Stimulated activated CD8-positive, alpha-beta memory T cell treated with anti-CD3 and anti-CD28 coated beads, Interleukin-7, amount 100 ng/mL, for 1 hour (primary cell): ENCODE measurements at regions not wholly inside any gene's neighbourhood (a gene's known extent, or its start where the extent isn't known, plus 50 kb on each side); places are given as distances from the start of the nearest gene placed in this dataset.

Source experiments
- DNase-seq, 2 donors: peaks; one replicate each; pipeline ENCODE4 v3.0.0-alpha.2; 2020; ENCODE audit warnings: low read depth in 2 of 2

DNA sequence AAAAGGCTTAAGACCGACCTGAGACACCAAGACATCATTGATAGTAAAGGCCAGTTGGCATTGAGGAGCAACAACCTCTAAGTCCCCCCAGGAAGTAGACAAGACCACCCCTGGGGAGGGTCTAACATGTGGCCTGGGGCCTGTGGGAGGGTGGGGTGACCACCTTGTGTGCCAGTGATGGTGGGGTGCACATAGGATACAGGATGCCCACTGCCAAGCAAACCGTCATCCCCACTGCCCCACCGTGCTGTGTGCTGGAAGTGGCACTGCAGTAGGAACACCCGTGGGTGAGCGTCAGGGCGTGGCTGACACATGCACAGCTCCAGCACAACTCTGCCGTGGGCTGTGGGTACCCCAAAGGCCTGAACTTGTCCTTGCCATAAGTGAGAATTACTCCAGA is 84.3 kb upstream of the LGALSL start:
- no peak for DNase-seq

- DNase-seq = no peak
Observed at GRCh38 chr2:64371727-64372126, 82.2 kb upstream of the LGALSL start.

- no peak for DNase-seq
Observed at GRCh38 chr2:64374686-64375085, 79.3 kb upstream of the LGALSL start.

DNA sequence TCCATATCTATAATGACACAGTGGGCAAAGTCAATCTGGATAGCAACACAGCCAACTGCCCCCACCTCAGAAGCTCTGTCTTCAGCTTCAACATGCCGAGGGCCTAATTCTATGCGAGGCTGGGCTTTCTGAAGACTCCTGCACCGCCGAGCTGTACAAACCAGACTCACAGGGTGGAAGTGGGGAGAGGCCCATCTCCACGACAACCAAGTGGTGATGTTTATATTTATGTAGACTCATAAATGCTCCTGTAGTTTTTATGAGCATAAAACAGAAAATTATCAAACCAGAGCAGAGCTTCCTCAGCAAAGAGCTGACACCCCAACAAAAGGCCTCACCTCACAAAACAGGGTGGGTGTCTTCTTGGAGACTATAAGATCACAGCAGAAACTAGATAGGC is 77.0 kb upstream of the LGALSL start:
- DNase-seq = no peak

GRCh38 chr2:64379186-64379585 is 74.8 kb upstream of the LGALSL start:
- no peak for DNase-seq

DNA sequence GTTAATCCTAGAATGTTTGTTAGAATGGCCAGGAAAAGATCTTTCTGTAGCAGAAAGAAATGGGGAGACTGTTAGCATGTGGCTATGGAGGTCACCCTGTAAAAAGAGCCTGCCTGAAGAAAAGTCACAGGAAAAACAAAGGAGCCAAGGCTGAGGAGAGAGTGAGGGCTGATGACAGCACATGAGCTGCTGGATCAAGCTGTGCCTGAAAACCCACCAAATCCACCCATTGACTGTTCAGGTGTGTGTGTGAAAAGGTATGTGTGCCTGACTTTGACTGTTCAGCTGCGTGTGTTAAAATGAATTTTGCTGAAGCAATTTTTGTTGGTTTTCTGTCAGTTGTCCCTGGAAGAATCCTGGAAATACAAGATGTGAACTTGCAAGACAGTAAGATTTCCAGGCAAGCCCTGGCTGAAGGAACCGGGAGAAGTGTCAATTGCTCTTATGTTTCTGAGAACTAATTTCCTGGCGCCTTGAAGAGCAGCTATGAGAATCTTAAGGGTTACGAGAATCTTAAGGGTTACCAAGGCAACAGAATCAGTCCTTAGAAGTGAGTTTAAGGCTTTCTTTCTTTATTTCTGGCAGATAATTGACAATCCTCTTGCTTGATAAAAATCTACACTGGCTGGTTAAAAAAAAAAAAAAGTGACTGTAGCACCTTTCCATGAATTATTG is 73.0 kb upstream of the LGALSL start:
- no peak for DNase-seq

- no peak for DNase-seq
Observed at GRCh38 chr2:64383016-64383591, 70.9 kb upstream of the LGALSL start.

DNA sequence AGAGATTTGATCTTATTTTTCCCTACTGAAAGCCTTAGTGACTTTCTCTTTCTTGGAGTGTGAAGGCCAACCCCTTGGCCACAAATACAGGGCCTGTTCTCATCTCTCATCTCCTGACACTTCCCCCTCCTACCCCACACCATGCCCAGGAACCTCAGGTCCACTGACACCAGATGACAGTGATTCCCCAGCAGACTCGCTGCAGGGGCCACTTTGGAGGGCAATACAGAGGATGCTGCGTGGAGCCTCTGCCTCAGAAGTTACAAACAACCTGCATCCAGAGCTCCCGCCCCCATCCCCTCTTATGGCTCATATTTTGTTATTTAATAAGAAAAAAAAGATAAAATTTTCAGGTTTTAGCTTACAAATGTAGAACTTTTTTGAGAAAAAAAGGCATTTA is 70.1 kb upstream of the LGALSL start:
- no peak for DNase-seq

DNA sequence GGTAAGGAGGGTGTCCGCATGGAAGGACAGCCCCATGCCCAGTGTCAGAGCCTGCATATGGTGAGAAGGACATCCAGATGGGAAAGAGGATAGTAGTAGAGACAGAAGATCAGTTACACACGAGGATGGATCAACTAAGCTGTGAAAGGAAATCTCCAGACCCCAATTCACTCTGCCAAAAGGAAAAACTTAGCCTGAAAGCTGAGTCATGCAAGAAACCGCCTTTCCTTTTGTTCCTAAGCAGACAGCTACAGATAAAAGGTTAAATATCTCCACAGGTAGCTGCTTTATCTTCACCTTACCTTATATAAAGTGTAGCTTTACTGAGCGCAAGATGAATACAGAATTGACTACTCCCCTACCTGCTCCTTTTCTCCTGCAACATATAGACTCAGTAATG is 67.3 kb upstream of the LGALSL start:
- no peak for DNase-seq

DNA sequence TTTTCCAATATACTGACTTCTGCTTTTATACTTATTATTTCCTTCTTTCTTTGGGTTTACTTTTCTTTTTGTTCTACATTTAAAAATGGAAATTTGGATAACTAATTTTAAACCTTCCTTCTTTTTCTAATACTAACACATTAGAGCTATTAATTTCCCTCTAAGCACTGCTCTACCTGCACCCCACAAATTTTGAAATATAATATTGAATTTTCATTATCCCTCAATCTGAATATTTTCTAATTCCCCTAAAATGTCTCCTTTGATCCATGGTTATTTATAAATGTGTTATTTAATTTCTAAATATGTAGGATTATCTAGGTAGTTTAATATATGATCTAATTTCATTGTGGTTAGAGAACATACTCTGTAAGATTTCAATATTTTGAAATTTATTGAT is 63.4 kb upstream of the LGALSL start:
- DNase-seq = no peak

GRCh38 chr2:64391424-64391823 is 62.5 kb upstream of the LGALSL start:
- no peak for DNase-seq

DNA sequence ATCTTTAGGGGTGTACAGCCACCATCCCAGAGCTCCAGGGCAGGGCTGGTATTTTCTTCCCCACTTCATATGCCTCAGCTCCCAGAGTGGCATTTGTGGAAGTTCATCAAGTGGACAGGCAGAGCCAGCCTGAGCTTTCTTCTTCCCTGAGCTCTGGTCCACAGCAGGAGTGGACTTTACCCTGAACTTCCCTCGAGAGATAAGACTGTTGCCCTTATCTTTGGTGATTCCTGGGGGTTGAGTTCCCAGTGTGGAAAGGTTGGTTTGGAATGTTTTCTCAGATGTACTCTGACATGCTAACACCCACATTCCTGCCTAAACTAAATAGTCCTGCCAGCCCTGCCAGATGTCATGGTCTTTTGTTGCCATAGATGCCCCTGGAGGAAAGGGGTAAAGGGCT is 62.0 kb upstream of the LGALSL start:
- DNase-seq = no peak

DNA sequence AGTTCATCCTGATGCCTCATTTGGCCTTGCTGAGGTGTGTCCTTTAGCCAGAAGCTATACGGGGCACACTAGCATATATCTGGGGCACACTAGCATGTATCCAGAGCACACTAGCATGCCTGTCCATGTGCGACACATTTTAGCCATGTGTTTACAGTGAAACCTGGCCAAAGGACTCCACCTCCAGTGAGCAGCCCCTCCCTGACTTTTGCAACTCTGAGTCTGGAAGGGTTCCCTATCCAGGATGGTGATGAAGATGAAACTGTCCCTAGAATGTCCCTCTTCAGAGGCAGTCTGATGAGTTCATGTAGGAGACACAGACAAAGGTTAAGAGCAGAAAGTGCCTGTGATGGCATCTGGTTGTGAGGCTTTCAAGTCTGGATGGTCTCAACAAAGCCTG is 61.4 kb upstream of the LGALSL start:
- no peak for DNase-seq

DNA sequence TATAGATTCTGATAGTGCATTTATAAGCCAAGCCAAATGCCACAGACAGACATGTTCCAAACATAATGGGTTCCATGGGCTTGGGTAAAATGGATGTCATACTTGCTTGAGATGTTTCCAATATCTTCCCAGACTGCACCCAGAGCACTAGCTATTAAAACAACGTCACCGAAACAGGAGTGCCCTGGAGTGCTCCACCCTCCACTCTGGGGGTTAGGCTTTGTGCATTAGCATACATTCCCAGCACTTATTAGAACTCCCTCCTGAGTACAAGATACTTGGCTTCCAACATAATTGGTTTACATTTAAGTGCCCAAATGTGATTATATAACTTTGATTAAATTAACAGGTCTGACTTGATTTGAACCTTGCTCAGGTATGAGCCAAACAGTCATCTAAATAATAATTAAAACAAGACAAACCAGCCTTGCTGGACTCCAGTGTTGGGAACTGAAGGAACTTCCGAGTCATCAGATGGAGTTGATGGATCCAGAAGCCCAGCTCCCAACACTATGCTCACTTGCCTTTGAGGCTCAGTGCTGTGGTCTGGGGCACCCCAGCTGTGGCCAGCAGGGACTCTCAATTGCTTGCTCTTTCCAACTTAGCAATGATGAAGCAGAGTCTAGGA is 60.5 kb upstream of the LGALSL start:
- DNase-seq = no peak

GRCh38 chr2:64394153-64394552 is 59.8 kb upstream of the LGALSL start:
- DNase-seq = no peak

GRCh38 chr2:64396001-64396400 is 58.0 kb upstream of the LGALSL start:
- no peak for DNase-seq

DNA sequence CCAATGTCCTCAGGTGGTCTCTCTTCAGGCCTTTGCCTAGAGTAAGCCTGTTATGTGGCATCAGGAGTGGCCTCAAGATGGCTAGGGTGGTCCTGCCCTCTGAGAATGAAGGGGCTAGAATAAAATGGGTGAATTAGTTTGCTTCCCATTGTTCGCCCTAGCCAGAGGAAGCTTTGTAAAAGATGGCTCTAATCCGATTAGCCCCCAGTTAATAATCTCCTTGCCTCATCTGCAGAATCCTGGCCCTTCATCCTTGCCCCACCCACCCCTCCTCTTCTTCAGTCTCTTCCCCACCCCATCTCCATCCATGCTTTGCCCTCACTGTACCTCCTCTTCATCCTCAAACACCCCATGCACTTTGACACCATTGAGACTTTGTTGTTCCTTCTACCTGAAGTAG is 57.4 kb upstream of the LGALSL start:
- DNase-seq = no peak

GRCh38 chr2:64398516-64399129 is 55.3 kb upstream of the LGALSL start:
- DNase-seq = no peak

DNA sequence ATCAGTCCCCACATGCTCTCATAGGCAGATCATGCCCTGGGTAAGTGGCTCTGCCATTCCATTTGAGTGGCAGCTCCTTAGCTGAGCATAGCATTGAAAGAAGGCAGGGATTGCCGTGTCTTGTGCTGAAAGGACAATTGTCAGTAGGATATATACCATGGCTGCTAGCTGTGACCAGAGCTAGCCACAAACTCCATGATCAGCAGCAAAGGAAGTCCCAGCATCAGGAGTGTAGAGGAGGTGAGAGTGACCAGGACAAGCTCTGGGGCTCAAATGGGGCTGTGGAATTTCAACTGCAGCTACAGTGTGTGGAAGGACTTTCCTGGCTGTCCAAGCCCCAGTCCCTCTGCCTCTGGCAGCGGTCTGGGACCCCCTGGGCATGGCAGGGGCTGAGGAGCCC is 54.4 kb upstream of the LGALSL start:
- DNase-seq = no peak

GRCh38 chr2:64400105-64400728 is 53.7 kb upstream of the LGALSL start:
- no peak for DNase-seq

GRCh38 chr2:64400733-64401528 is 53.0 kb upstream of the LGALSL start:
- no peak for DNase-seq

GRCh38 chr2:64401529-64401880 is 52.5 kb upstream of the LGALSL start:
- DNase-seq = no peak
